HG03565 (cell line): ENCODE measurements at regions not wholly inside any gene's neighbourhood (a gene's known extent, or its start where the extent isn't known, plus 50 kb on each side); places are given as distances from the start of the nearest gene placed in this dataset.

Experiments
- ATAC-seq: cut with Tn5 transposase; IDR thresholded peaks from one replicate; pipeline ENCODE4 v1.9.1; 2021; ENCODE audit warnings: mild to moderate bottlenecking, moderate library complexity; ENCODE audit not compliant: unreplicated experiment

GRCh38 chr2:198715302-198715835 lies 742.4 kb downstream of the SATB2 start:
- no peak for ATAC-seq

GRCh38 chr2:198712485-198712884 lies 745.3 kb downstream of the SATB2 start:
- no peak for ATAC-seq

GRCh38 chr2:198711484-198711883 lies 746.3 kb downstream of the SATB2 start:
- no peak for ATAC-seq

GRCh38 chr2:198710562-198710961 lies 747.2 kb downstream of the SATB2 start:
- ATAC-seq, result no peak

GRCh38 chr2:198706476-198707082 lies 751.2 kb downstream of the SATB2 start:
- no peak for ATAC-seq

- no peak for ATAC-seq
Observed at GRCh38 chr2:198703281-198703680, 754.5 kb downstream of the SATB2 start.

GRCh38 chr2:198702796-198703195 lies 754.9 kb downstream of the SATB2 start:
- ATAC-seq, result no peak

GRCh38 chr2:198701481-198701880 lies 756.3 kb downstream of the SATB2 start:
- no peak for ATAC-seq

GRCh38 chr2:198700319-198700718 lies 757.4 kb downstream of the SATB2 start:
- no peak for ATAC-seq

- ATAC-seq, result no peak
Observed at GRCh38 chr2:198698230-198698629, 759.5 kb downstream of the SATB2 start.

GRCh38 chr2:198697794-198698193 lies 759.9 kb downstream of the SATB2 start:
- ATAC-seq, result no peak

GRCh38 chr2:198697218-198697617 lies 760.5 kb downstream of the SATB2 start:
- no peak for ATAC-seq

- no peak for ATAC-seq
Observed at GRCh38 chr2:198695879-198696278, 761.9 kb downstream of the SATB2 start.

- no peak for ATAC-seq
Observed at GRCh38 chr2:198692907-198693510, 764.7 kb downstream of the SATB2 start.

GRCh38 chr2:198691236-198691635 lies 766.5 kb downstream of the SATB2 start:
- no peak for ATAC-seq

GRCh38 chr2:198664321-198664720 lies 793.4 kb downstream of the SATB2 start:
- ATAC-seq, result no peak

- ATAC-seq, result no peak
Observed at GRCh38 chr2:198662905-198663304, 794.8 kb downstream of the SATB2 start.

GRCh38 chr2:198660501-198660900 lies 797.2 kb downstream of the SATB2 start:
- no peak for ATAC-seq

- ATAC-seq, result no peak
Observed at GRCh38 chr2:198659096-198659870, 798.5 kb downstream of the SATB2 start.

GRCh38 chr2:198657512-198658121 lies 800.1 kb downstream of the SATB2 start:
- ATAC-seq, result no peak

GRCh38 chr2:198656869-198657268 lies 800.9 kb downstream of the SATB2 start:
- ATAC-seq, result no peak
